GM12892 (cell line): ENCODE measurements at regions not wholly inside any gene's neighbourhood (a gene's known extent, or its start where the extent isn't known, plus 50 kb on each side); places are given as distances from the start of the nearest gene placed in this dataset.

ENCODE experiments used
- POLR2A ChIP-seq: IDR thresholded peaks from 2 replicates; pipeline ENCODE4 v1.6.1; 2011; ENCODE audit warnings: low read depth, low read length, control low read depth
- POLR2AphosphoS5 ChIP-seq: IDR thresholded peaks from 2 replicates; pipeline ENCODE4 v1.6.1; 2011; ENCODE audit warnings: low read depth, low read length, control low read depth
- TAF1 ChIP-seq: IDR thresholded peaks from 2 replicates; pipeline ENCODE4 v1.6.1; 2011; ENCODE audit warnings: low read depth, mild to moderate bottlenecking, control low read depth, low read length, borderline replicate concordance

GRCh38 chr18:45251236-45251635 lies 364.0 kb upstream of the SLC14A2 start:
- TF ChIP-seq POLR2A: no peak
- no peak for TF ChIP-seq POLR2AphosphoS5
- TF ChIP-seq TAF1: no peak
